Ishikawa (cell line): ENCODE measurements at regions not wholly inside any gene's neighbourhood (a gene's known extent, or its start where the extent isn't known, plus 50 kb on each side); places are given as distances from the start of the nearest gene placed in this dataset.

Experiments used
- CEBPB ChIP-seq: IDR thresholded peaks from 2 replicates; pipeline ENCODE4 v1.6.1; 2012
- CREB1 ChIP-seq: IDR thresholded peaks from 2 replicates; pipeline ENCODE4 v1.6.1; 2012; ENCODE audit warnings: low read depth
- EGR1 ChIP-seq: IDR thresholded peaks from 2 replicates; pipeline ENCODE4 v1.6.1; 2012
- EP300 ChIP-seq: IDR thresholded peaks from 2 replicates; pipeline ENCODE4 v1.6.1; 2012; ENCODE audit warnings: borderline replicate concordance
- FOXM1 ChIP-seq: IDR thresholded peaks from 2 replicates; pipeline ENCODE4 v1.6.1; 2012; ENCODE audit warnings: low read depth, borderline replicate concordance
- MAX ChIP-seq: IDR thresholded peaks from 2 replicates; pipeline ENCODE4 v1.6.1; 2012
- NFIC ChIP-seq: IDR thresholded peaks from 2 replicates; pipeline ENCODE4 v1.6.1; 2012
- RAD21 ChIP-seq: IDR thresholded peaks from 2 replicates; pipeline ENCODE4 v1.6.1; 2012; ENCODE audit warnings: low read depth
- TAF1 ChIP-seq: IDR thresholded peaks from 2 replicates; pipeline ENCODE4 v1.6.1; 2012; ENCODE audit warnings: low read depth, mild to moderate bottlenecking
- TCF12 ChIP-seq: IDR thresholded peaks from 2 replicates; pipeline ENCODE4 v1.6.1; 2012; ENCODE audit warnings: low read depth
- TEAD4 ChIP-seq: IDR thresholded peaks from 2 replicates; pipeline ENCODE4 v1.6.1; 2012
- YY1 ChIP-seq: IDR thresholded peaks from 2 replicates; pipeline ENCODE4 v1.6.1; 2012; ENCODE audit warnings: low read depth
- ZBTB7A ChIP-seq: IDR thresholded peaks from 2 replicates; pipeline ENCODE4 v1.6.1; 2012; ENCODE audit warnings: low read depth
- TF ChIP-seq, protein P1 (sequence below): IDR thresholded peaks from 2 replicates; pipeline ENCODE4 v1.6.1; 2012
- TF ChIP-seq, protein P2 (sequence below): IDR thresholded peaks from 2 replicates; pipeline ENCODE4 v1.6.1; 2012; ENCODE audit warnings: low read depth, mild to moderate bottlenecking

GRCh38 chr4:92234393-92235176 is 69.2 kb upstream of the GRID2 start:
- peak; percentile 58; the same call in 1 of the 2 replicates for TF ChIP-seq CREB1
- no peak for TF ChIP-seq ZBTB7A
- TF ChIP-seq NFIC, result peak; percentile 90
- TF ChIP-seq TEAD4, result peak; percentile 92
- peak; percentile 97 for TF ChIP-seq CEBPB
- TF ChIP-seq TAF1, result no peak
- TF ChIP-seq RAD21, result 0 out of 2 replicates have a peak, but pooled peaks have one; percentile 6
- TF ChIP-seq TCF12, result peak; percentile 75
- TF ChIP-seq YY1, result no peak
- TF ChIP-seq, protein P1, sequence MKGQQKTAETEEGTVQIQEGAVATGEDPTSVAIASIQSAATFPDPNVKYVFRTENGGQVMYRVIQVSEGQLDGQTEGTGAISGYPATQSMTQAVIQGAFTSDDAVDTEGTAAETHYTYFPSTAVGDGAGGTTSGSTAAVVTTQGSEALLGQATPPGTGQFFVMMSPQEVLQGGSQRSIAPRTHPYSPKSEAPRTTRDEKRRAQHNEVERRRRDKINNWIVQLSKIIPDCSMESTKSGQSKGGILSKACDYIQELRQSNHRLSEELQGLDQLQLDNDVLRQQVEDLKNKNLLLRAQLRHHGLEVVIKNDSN, result 0 out of 2 replicates have a peak, but pooled peaks have one; percentile 3
- peak; percentile 47; the same call in 1 of the 2 replicates for TF ChIP-seq FOXM1
- TF ChIP-seq MAX, result no peak
- TF ChIP-seq EGR1, result no peak
- TF ChIP-seq, protein P2, sequence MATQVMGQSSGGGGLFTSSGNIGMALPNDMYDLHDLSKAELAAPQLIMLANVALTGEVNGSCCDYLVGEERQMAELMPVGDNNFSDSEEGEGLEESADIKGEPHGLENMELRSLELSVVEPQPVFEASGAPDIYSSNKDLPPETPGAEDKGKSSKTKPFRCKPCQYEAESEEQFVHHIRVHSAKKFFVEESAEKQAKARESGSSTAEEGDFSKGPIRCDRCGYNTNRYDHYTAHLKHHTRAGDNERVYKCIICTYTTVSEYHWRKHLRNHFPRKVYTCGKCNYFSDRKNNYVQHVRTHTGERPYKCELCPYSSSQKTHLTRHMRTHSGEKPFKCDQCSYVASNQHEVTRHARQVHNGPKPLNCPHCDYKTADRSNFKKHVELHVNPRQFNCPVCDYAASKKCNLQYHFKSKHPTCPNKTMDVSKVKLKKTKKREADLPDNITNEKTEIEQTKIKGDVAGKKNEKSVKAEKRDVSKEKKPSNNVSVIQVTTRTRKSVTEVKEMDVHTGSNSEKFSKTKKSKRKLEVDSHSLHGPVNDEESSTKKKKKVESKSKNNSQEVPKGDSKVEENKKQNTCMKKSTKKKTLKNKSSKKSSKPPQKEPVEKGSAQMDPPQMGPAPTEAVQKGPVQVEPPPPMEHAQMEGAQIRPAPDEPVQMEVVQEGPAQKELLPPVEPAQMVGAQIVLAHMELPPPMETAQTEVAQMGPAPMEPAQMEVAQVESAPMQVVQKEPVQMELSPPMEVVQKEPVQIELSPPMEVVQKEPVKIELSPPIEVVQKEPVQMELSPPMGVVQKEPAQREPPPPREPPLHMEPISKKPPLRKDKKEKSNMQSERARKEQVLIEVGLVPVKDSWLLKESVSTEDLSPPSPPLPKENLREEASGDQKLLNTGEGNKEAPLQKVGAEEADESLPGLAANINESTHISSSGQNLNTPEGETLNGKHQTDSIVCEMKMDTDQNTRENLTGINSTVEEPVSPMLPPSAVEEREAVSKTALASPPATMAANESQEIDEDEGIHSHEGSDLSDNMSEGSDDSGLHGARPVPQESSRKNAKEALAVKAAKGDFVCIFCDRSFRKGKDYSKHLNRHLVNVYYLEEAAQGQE, result no peak
- TF ChIP-seq EP300, result peak; percentile 82

- TF ChIP-seq ZBTB7A (no peak), TCF12 (no peak), EGR1 (no peak), MAX (no peak), TEAD4 (no peak), FOXM1 (no peak), CREB1 (no peak), TAF1 (no peak), YY1 (no peak), CEBPB (no peak), EP300 (no peak), RAD21 (no peak), NFIC (no peak)
- TF ChIP-seq, protein P1, result no peak
- TF ChIP-seq, protein P2, result no peak
These were observed 68.0 kb upstream of the GRID2 start for GRCh38 chr4:92235731-92236130.

- TF ChIP-seq EP300 (no peak), RAD21 (no peak), YY1 (no peak), TCF12 (no peak), CREB1 (no peak), EGR1 (no peak), MAX (no peak), TAF1 (no peak), NFIC (no peak), TEAD4 (no peak), ZBTB7A (no peak), FOXM1 (no peak), CEBPB (no peak)
- TF ChIP-seq, protein P2, result no peak
- TF ChIP-seq, protein P1, result no peak
These were observed 66.9 kb upstream of the GRID2 start for GRCh38 chr4:92236877-92237276.
